B cell (primary cell): ENCODE measurements at regions not wholly inside any gene's neighbourhood (a gene's known extent, or its start where the extent isn't known, plus 50 kb on each side); places are given as distances from the start of the nearest gene placed in this dataset.

Experiments used
- ATAC-seq: fragments of 200-7000 bp; cut with Tn5 transposase; one replicate; pipeline ENCODE4 v1.10.0; 2021; ENCODE audit warnings: low read depth, mild to moderate bottlenecking, moderate number of reproducible peaks, moderate library complexity
- CTCF ChIA-PET: fragments of 350-600 bp; sonication (Branson Sonifier 250); formaldehyde crosslinking; loops from one replicate; lab custom pipeline; 2021; ENCODE audit warnings: antibody characterized with exemption, inconsistent platforms; lab: Charles Lee
- POLR2A ChIA-PET: fragments of 350-600 bp; sonication (Branson Sonifier 250); formaldehyde crosslinking; loops from one replicate; lab custom pipeline; 2021; ENCODE audit warnings: antibody characterized with exemption; lab: Charles Lee
- DNase-seq: peaks from one replicate; pipeline ENCODE4 v3.0.0; 2013
- H2AFZ ChIP-seq: 2 replicates; pipeline ENCODE4 v1.6.1; 2012; ENCODE audit warnings: mild to moderate bottlenecking, low read depth, low read length; ENCODE audit not compliant: insufficient read depth, poor library complexity, severe bottlenecking
- H3K27ac ChIP-seq, 2 donors: 1 replicate in 1 of 2; 2 replicates in 1 of 2; pipeline ENCODE4 v1.5.1; 2012 to 2013; ENCODE audit warnings: low read length in 2 of 2, mild to moderate bottlenecking in 2 of 2, moderate library complexity in 1 of 2
- H3K27me3 ChIP-seq, 4 experiments: fragments of 200-600 bp in 1 of 4; sonication (generic) in 1 of 4; replicated peaks in 1 of 4; 1 replicate in 2 of 4; 2 replicates in 2 of 4; pipeline versions ENCODE4 v1.6.1 to v1.7.0; 2013 to 2016; ENCODE audit warnings: low read length in 3 of 4, mild to moderate bottlenecking in 2 of 4, mixed read lengths in 1 of 4, moderate library complexity in 1 of 4; ENCODE audit not compliant: insufficient read depth in 4 of 4, control insufficient read depth in 3 of 4; ENCODE audit errors: control extremely low read depth in 1 of 4
- H3K36me3 ChIP-seq, 2 experiments: replicated peaks in 1 of 2; 1 replicate in 1 of 2; 2 replicates in 1 of 2; pipeline versions ENCODE4 v1.6.1 to v1.7.1; 2013; ENCODE audit warnings: low read length in 1 of 2; ENCODE audit not compliant: insufficient read depth in 2 of 2, control insufficient read depth in 1 of 2; ENCODE audit errors: control extremely low read depth in 1 of 2, extremely low read depth in 1 of 2
- H3K4me1 ChIP-seq, 2 donors: fragments of 200-600 bp in 1 of 2; sonication (generic) in 1 of 2; 1 replicate in 1 of 2; 2 replicates in 1 of 2; pipeline versions ENCODE4 v1.5.1 to v1.6.1; 2013 to 2017; ENCODE audit warnings: low read length in 2 of 2; ENCODE audit not compliant: control insufficient read depth in 2 of 2, insufficient read depth in 2 of 2
- H3K4me2 ChIP-seq: replicated peaks from 2 replicates; pipeline ENCODE3; 2012; ENCODE audit warnings: mild to moderate bottlenecking, low read depth, low read length; ENCODE audit not compliant: poor library complexity, severe bottlenecking
- H3K4me3 ChIP-seq, 5 experiments: fragments of 200-600 bp in 1 of 5; sonication (generic) in 1 of 5; 1 replicate in 3 of 5; 2 replicates in 2 of 5; pipeline versions ENCODE4 v1.5.1 to v1.7.0; 2011 to 2016; ENCODE audit warnings: low read length in 4 of 5, mild to moderate bottlenecking in 4 of 5, low read depth in 2 of 5, control low read depth in 1 of 5, moderate library complexity in 1 of 5; ENCODE audit not compliant: insufficient read depth in 1 of 5; ENCODE audit errors: control extremely low read depth in 1 of 5, extremely low read depth in 1 of 5
- H3K79me2 ChIP-seq: fragments of 200-600 bp; sonication (generic); one replicate; pipeline ENCODE4 v1.6.0; 2016; ENCODE audit warnings: low read length; ENCODE audit not compliant: control insufficient read depth, insufficient read depth
- H3K9ac ChIP-seq: fragments of 200-600 bp; sonication (generic); 2 replicates; pipeline ENCODE4 v1.6.1; 2017; ENCODE audit warnings: mild to moderate bottlenecking, low read length, moderate library complexity
- H3K9me3 ChIP-seq, 3 donors: one replicate each; pipeline versions ENCODE4 v1.6.1 to v1.7.1; 2013; ENCODE audit warnings: low read length in 2 of 3; ENCODE audit not compliant: control insufficient read depth in 2 of 3, insufficient read depth in 1 of 3; ENCODE audit errors: control extremely low read depth in 1 of 3
- H4K20me1 ChIP-seq: 2 replicates; pipeline ENCODE4 v1.6.0; 2012; ENCODE audit warnings: mild to moderate bottlenecking, low read length; ENCODE audit not compliant: insufficient read depth, control insufficient read depth, poor library complexity, severe bottlenecking
- H3K27ac Mint-ChIP-seq: one replicate; pipeline ENCODE4 v1.8.0; 2021; ENCODE audit warnings: mixed read lengths
- H3K27me3 Mint-ChIP-seq: one replicate; pipeline ENCODE4 v1.8.0; 2021; ENCODE audit warnings: mixed read lengths
- H3K4me1 Mint-ChIP-seq: one replicate; pipeline ENCODE4 v1.8.0; 2021; ENCODE audit warnings: mixed read lengths
- H3K4me3 Mint-ChIP-seq: one replicate; pipeline ENCODE4 v1.8.0; 2021; ENCODE audit warnings: mixed read lengths
- H3K9me3 Mint-ChIP-seq: one replicate; pipeline ENCODE4 v1.8.0; 2022; ENCODE audit warnings: mixed read lengths; ENCODE audit not compliant: insufficient read depth
- EZH2 ChIP-seq: IDR thresholded peaks from 2 replicates; pipeline ENCODE4 v1.6.1; 2012; ENCODE audit warnings: borderline replicate concordance, low read depth, mild to moderate bottlenecking, moderate library complexity, low read length; ENCODE audit not compliant: insufficient read depth, poor library complexity, severe bottlenecking
- WGBS: methylation state at CpG from one replicate; pipeline ENCODE4 v1.1.5; 2013; ENCODE audit warnings: missing lambda C conversion rate; ENCODE audit not compliant: insufficient coverage; 5-methylcytosine and 5-hydroxymethylcytosine counted together
- intact Hi-C: fragments of 100-400 bp; cut with micrococcal nuclease; formaldehyde crosslinking; loops from one replicate; pipeline ENCODE4 v1.10.0; 2022
- TF ChIP-seq, protein P1 (sequence below): fragments of 200-600 bp; IDR thresholded peaks from one replicate; pipeline ENCODE4 v1.8.0; 2022; ENCODE audit warnings: antibody characterized with exemption, mild to moderate bottlenecking

DNA sequence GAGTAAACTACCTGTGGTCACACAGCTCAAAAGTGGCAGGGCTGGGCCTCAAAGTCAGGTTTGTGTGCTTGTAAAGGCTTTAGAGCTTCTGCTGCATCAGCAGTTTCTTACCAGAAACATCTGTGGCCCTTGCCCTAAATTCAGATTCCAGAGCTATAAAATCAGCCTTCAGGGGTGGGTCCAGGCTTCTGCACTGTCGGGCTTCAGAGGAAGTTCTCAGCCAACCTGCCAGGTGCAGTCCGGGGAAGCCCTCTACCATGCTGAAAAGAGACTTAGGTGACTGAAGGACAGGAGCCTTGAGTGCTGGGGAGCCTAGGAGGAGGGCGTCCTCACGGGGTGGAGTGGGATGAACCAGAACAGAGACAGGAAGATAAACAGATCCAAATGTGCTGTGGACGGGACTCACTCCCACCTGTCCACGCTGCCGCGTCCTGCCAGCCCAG, 69.9 kb upstream of the HS6ST1 start:
- H3K27ac Mint-ChIP-seq, result no peak overlapping the region
- Histone ChIP-seq H4K20me1 (no peaks in the 10 kb centered on the region), H3K9me3 (no peaks in the 10 kb centered on the region), H3K4me3 (no peak overlapping the region), H3K4me2 (no peak overlapping the region), H3K27me3 (no peaks in the 10 kb centered on the region), H3K36me3 (no peaks in the 10 kb centered on the region), H2AFZ (no peak overlapping the region), H3K27ac (no peak overlapping the region), H3K79me2 (no peaks in the 10 kb centered on the region), H3K9ac (no peak overlapping the region), H3K4me1 (no peaks in the 10 kb centered on the region)
- no peak overlapping the region for H3K4me3 Mint-ChIP-seq
- H3K9me3 Mint-ChIP-seq, result no peaks in the 10 kb centered on the region
- ChIA-PET CTCF (no interaction called here), POLR2A (no interaction called here)
- no peak for ATAC-seq
- peaks cover 4% of the 10 kb centered on the region for H3K27me3 Mint-ChIP-seq
- no peaks in the 10 kb centered on the region for H3K4me1 Mint-ChIP-seq
- WGBS, result 88% methylated on average over 8 of the region's 8 CpGs
- DNase-seq, result no peak
- no peak for TF ChIP-seq EZH2
- TF ChIP-seq, protein P1, sequence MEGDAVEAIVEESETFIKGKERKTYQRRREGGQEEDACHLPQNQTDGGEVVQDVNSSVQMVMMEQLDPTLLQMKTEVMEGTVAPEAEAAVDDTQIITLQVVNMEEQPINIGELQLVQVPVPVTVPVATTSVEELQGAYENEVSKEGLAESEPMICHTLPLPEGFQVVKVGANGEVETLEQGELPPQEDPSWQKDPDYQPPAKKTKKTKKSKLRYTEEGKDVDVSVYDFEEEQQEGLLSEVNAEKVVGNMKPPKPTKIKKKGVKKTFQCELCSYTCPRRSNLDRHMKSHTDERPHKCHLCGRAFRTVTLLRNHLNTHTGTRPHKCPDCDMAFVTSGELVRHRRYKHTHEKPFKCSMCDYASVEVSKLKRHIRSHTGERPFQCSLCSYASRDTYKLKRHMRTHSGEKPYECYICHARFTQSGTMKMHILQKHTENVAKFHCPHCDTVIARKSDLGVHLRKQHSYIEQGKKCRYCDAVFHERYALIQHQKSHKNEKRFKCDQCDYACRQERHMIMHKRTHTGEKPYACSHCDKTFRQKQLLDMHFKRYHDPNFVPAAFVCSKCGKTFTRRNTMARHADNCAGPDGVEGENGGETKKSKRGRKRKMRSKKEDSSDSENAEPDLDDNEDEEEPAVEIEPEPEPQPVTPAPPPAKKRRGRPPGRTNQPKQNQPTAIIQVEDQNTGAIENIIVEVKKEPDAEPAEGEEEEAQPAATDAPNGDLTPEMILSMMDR, result no peak
- intact Hi-C loops, result no loop called here

DNA sequence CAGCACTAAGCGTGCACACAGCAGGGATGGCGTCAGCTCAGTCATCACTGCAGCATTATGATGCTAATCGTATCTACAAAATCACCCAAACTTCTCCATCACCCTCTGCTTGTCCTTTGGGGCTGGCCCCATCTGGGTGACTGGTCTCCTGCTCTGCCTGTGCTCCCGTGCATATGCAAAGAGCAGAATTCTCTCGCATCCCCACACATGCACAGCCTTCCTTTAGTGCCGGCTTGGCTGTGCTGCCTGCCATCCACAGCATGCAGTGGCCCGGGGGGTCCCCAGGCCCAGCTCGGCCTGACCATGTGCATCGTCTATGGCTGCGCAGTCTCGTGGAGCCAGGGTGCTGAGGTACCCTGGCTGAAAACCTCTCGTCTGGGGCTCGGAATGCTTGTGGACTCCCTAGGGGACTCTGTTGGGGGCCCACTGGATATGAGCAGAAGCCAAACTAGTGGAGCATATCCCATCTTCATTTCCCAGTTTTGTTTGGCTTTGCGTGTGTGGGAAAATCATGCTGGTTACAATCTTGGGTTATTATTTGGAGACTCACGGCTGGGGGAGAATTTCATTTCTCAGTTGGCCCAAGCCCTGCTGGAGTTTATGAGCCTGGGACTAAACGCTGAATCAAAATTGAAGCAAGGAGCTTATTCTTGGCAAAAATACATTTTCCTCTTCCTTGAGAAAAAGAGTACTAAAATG, 70.9 kb upstream of the HS6ST1 start:
- ATAC-seq, result no peak
- Histone ChIP-seq H2AFZ (no peak overlapping the region), H3K36me3 (no peaks in the 10 kb centered on the region), H3K9me3 (no peaks in the 10 kb centered on the region), H3K27me3 (no peaks in the 10 kb centered on the region), H3K9ac (no peak overlapping the region), H4K20me1 (no peaks in the 10 kb centered on the region), H3K4me1 (no peaks in the 10 kb centered on the region), H3K27ac (no peak overlapping the region), H3K4me2 (no peak overlapping the region), H3K79me2 (no peaks in the 10 kb centered on the region), H3K4me3 (no peak overlapping the region)
- WGBS, result 93% methylated on average over 13 of the region's 16 CpGs
- no peak for TF ChIP-seq EZH2
- TF ChIP-seq, protein P1, result no peak
- H3K4me3 Mint-ChIP-seq, result no peak overlapping the region
- no peak overlapping the region for H3K27ac Mint-ChIP-seq
- POLR2A ChIA-PET, result no interaction called here
- no peak for DNase-seq
- CTCF ChIA-PET, result interaction anchor here (1.0 kb wide), 1 partner anchor 9 kb away, joined by 3 read pairs; no protein-coding TSS in a partner anchor
- intact Hi-C loops, result no loop called here
- peaks cover 4% of the 10 kb centered on the region for H3K27me3 Mint-ChIP-seq
- H3K4me1 Mint-ChIP-seq, result no peaks in the 10 kb centered on the region
- no peaks in the 10 kb centered on the region for H3K9me3 Mint-ChIP-seq
